DND-41 (cell line): ENCODE measurements at regions not wholly inside any gene's neighbourhood (a gene's known extent, or its start where the extent isn't known, plus 50 kb on each side); places are given as distances from the start of the nearest gene placed in this dataset.

Source experiments
- CTCF ChIP-seq: IDR thresholded peaks from 2 replicates; pipeline ENCODE4 v1.5.1; 2012; ENCODE audit warnings: borderline replicate concordance, low read length, moderate library complexity, mild to moderate bottlenecking; ENCODE audit not compliant: poor library complexity, severe bottlenecking; ENCODE audit errors: extremely low read depth
- EZH2 ChIP-seq: IDR thresholded peaks from 3 replicates; pipeline ENCODE4 v1.6.1; 2012; ENCODE audit warnings: borderline replicate concordance, low read depth, mild to moderate bottlenecking, moderate library complexity, low read length, inconsistent platforms; ENCODE audit not compliant: severe bottlenecking

GRCh38 chr6:163923658-163924411, 509.3 kb downstream of the QKI start:
- TF ChIP-seq CTCF, result no peak
- TF ChIP-seq EZH2, result no peak
